T-helper 17 cell (primary cell): ENCODE measurements at regions not wholly inside any gene's neighbourhood (a gene's known extent, or its start where the extent isn't known, plus 50 kb on each side); places are given as distances from the start of the nearest gene placed in this dataset.

Experiments
- ATAC-seq: fragments of 150-1000 bp; cut with Tn5 transposase; 2 replicates; pipeline ENCODE4 v1.10.0; 2021; ENCODE audit warnings: mild to moderate bottlenecking, moderate library complexity
- DNase-seq, 3 donors: peaks; one replicate each; pipeline versions ENCODE4 v3.0.0 to v3.0.0-alpha.2; 2020 to 2021
- H3K9me3 ChIP-seq: one replicate; pipeline ENCODE4 v1.7.0; 2013; ENCODE audit warnings: low read length, mild to moderate bottlenecking; ENCODE audit not compliant: control insufficient read depth, poor library complexity, severe bottlenecking
- H3K27ac Mint-ChIP-seq: one replicate; pipeline ENCODE4 v1.8.0; 2022; ENCODE audit warnings: mild to moderate bottlenecking, moderate library complexity, mixed read lengths
- H3K27me3 Mint-ChIP-seq: one replicate; pipeline ENCODE4 v1.8.0; 2022; ENCODE audit warnings: mixed read lengths
- H3K36me3 Mint-ChIP-seq: one replicate; pipeline ENCODE4 v1.8.0; 2022; ENCODE audit warnings: low read depth, mixed read lengths
- H3K4me1 Mint-ChIP-seq: one replicate; pipeline ENCODE4 v1.8.0; 2022; ENCODE audit warnings: mild to moderate bottlenecking, mixed read lengths
- H3K4me3 Mint-ChIP-seq: one replicate; pipeline ENCODE4 v1.8.0; 2022; ENCODE audit warnings: mild to moderate bottlenecking, moderate library complexity, mixed read lengths

- Mint-ChIP-seq H3K4me1 (peaks cover 13% of the 10 kb centered on the region), H3K27ac (peak overlapping the region; percentile 21), H3K27me3 (peaks cover 30% of the 10 kb centered on the region), H3K36me3 (peaks cover 10% of the 10 kb centered on the region), H3K4me3 (no peak overlapping the region)
- no peak for DNase-seq
- peak; percentile 58 for ATAC-seq
- no peaks in the 10 kb centered on the region for H3K9me3 ChIP-seq
Measured at GRCh38 chr12:94743174-94743573, 92.8 kb upstream of the TMCC3 start.

DNA sequence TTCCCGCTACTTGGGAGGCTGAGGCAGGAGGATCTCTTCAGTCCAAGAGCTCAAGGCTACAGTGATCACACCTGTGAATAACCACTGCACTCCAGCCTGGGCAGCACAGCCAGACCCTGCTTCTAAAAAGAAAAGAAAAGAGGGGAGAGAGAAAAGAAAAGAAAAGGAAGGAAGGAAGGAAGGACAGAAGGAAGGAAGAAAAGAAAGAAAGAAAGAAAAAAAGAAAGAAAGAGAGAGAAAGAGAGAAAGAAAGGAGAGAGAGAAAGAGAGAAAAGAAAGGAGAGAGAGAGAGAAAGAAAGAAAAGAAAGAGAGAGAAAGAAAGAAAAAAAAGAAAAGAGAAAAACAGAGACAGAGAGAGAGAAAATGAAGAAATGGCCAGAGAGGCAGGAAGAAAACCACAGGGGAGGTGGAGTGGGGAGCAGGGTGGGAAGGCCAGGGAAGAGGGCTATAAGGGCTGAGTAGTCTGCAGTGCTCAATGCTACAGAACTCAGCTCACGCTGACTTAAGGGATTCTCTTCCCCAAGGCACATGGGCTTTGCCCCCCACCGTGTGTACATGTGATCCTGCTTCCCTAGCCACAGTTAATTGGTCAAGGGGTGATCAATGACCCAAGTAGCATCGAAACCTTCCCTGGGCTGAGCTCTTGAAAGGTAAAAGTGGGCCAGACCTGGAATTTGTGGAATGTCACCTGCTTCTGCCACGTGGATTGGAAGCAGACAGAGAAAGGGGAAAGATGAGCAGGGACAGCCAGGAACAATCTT, 90.4 kb upstream of the TMCC3 start:
- no peak for DNase-seq
- ATAC-seq = no peak
- no peaks in the 10 kb centered on the region for H3K9me3 ChIP-seq
- Mint-ChIP-seq H3K27ac (no peak overlapping the region), H3K4me3 (no peak overlapping the region), H3K27me3 (peaks cover 37% of the 10 kb centered on the region), H3K36me3 (peaks cover 10% of the 10 kb centered on the region), H3K4me1 (peaks cover 13% of the 10 kb centered on the region)

GRCh38 chr12:94736820-94737219, 86.5 kb upstream of the TMCC3 start:
- no peak overlapping the region for H3K27ac Mint-ChIP-seq
- peaks cover 53% of the 10 kb centered on the region for H3K27me3 Mint-ChIP-seq
- no peak for ATAC-seq
- no peak overlapping the region for H3K4me3 Mint-ChIP-seq
- H3K36me3 Mint-ChIP-seq = peaks cover 10% of the 10 kb centered on the region
- peaks cover 10% of the 10 kb centered on the region for H3K4me1 Mint-ChIP-seq
- H3K9me3 ChIP-seq = no peaks in the 10 kb centered on the region
- no peak for DNase-seq

DNA sequence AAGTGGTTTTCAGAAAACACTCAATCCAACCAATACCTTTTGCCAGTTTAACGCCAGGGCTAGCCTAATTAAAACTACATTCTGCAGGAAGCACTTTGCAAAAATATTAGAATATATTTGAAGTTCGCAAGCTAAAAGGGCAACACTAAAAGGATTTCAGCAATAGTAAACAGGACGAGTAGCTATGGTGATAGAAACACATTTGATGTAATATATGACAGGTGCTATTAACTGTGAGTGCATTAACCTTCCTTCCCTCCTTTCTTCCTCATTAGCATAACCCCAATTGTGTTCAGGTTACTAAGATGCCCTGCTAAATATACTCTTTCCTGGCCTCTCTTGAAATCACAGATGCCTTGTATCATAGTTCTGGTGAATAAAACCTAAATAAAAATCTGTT, 85.6 kb upstream of the TMCC3 start:
- ATAC-seq = no peak
- H3K4me3 Mint-ChIP-seq = no peak overlapping the region
- peaks cover 7% of the 10 kb centered on the region for H3K4me1 Mint-ChIP-seq

GRCh38 chr12:94733727-94734126, 83.4 kb upstream of the TMCC3 start:
- peaks cover 3% of the 10 kb centered on the region for H3K4me1 Mint-ChIP-seq
- H3K36me3 Mint-ChIP-seq = no peaks in the 10 kb centered on the region
- no peak overlapping the region for H3K4me3 Mint-ChIP-seq
- H3K9me3 ChIP-seq = no peaks in the 10 kb centered on the region
- H3K27ac Mint-ChIP-seq = no peak overlapping the region
- H3K27me3 Mint-ChIP-seq = peaks cover 30% of the 10 kb centered on the region
- no peak for DNase-seq
- ATAC-seq = no peak

More for the DNA sequence above, 85.6 kb upstream of the TMCC3 start:
- Mint-ChIP-seq H3K27ac (no peak overlapping the region), H3K36me3 (peaks cover 10% of the 10 kb centered on the region), H3K27me3 (peaks cover 47% of the 10 kb centered on the region)
- no peaks in the 10 kb centered on the region for H3K9me3 ChIP-seq
- DNase-seq = no peak

DNA sequence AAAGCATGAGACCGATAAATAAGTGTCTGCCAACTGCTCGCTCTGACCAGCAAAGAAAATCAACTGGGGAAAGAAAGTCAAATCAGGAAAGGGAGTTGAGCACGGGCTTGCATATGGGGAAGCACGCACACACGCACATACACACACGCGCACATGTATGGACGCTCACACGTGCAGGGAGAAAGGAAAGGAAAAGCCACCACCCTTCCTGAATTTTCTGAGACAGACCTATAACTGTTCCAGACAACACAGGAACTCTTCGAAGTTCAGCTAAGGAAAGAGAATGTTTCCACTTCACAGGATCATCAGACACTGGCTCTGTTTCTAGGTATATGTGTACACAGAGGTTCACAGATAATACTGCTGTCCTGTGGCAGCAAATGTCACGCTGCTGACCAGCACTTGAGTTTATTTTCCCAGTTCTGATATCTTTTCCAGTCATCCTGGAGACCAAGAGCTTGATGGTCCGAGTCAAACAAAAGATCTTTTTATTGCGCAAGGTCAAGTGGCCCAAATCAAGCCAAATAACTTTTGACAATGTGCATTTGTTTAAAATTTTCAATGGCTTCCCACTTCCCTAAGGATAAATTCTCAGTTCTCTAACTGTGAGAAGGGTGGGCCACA, 82.1 kb upstream of the TMCC3 start:
- peaks cover 3% of the 10 kb centered on the region for H3K4me1 Mint-ChIP-seq
- H3K4me3 Mint-ChIP-seq = no peak overlapping the region
- no peaks in the 10 kb centered on the region for H3K36me3 Mint-ChIP-seq
- no peak overlapping the region for H3K27ac Mint-ChIP-seq
- no peak for DNase-seq
- H3K27me3 Mint-ChIP-seq = peaks cover 32% of the 10 kb centered on the region
- H3K9me3 ChIP-seq = no peaks in the 10 kb centered on the region
- no peak for ATAC-seq

- H3K27me3 Mint-ChIP-seq = peaks cover 33% of the 10 kb centered on the region
- no peak overlapping the region for H3K27ac Mint-ChIP-seq
- H3K9me3 ChIP-seq = no peaks in the 10 kb centered on the region
- no peaks in the 10 kb centered on the region for H3K36me3 Mint-ChIP-seq
- ATAC-seq (no peak), DNase-seq (no peak)
- no peak overlapping the region for H3K4me3 Mint-ChIP-seq
- H3K4me1 Mint-ChIP-seq = peaks cover 3% of the 10 kb centered on the region
Measured at GRCh38 chr12:94731733-94732360, 81.5 kb upstream of the TMCC3 start.

DNA sequence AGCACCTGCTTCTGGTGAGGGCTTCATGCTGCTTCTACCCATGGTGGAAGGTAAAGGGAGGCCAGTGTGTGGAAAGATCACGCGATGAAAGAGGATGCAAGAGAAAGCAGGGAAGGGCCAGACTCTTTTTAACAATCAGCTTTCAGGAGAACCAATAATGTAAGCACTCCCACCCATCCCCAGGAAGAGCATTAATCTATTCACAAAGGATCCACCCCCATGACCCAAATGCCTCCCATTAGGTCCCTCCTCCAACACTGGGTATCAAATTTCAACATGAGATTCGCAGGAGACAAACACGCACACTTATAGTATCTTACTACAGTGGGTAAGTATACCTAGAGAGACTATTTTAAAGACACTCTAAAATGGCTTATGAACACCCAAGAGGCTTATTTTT, 80.5 kb upstream of the TMCC3 start:
- no peak for ATAC-seq
- H3K27ac Mint-ChIP-seq = no peak overlapping the region
- H3K4me1 Mint-ChIP-seq = peaks cover 3% of the 10 kb centered on the region
- H3K27me3 Mint-ChIP-seq = peaks cover 27% of the 10 kb centered on the region
- H3K4me3 Mint-ChIP-seq = no peak overlapping the region
- no peaks in the 10 kb centered on the region for H3K36me3 Mint-ChIP-seq
- H3K9me3 ChIP-seq = no peaks in the 10 kb centered on the region
- DNase-seq = no peak

- peaks cover 13% of the 10 kb centered on the region for H3K27me3 Mint-ChIP-seq
Measured at GRCh38 chr12:94726236-94726835, 76.0 kb upstream of the TMCC3 start.

GRCh38 chr12:94725375-94726168, 75.2 kb upstream of the TMCC3 start:
- Mint-ChIP-seq H3K27ac (no peak overlapping the region), H3K27me3 (peaks cover 13% of the 10 kb centered on the region)
- no peak for DNase-seq

More at GRCh38 chr12:94726236-94726835, 76.0 kb upstream of the TMCC3 start:
- no peak overlapping the region for H3K27ac Mint-ChIP-seq
- no peak for ATAC-seq
- no peak for DNase-seq
- peaks cover 5% of the 10 kb centered on the region for H3K4me1 Mint-ChIP-seq
- H3K9me3 ChIP-seq = no peaks in the 10 kb centered on the region
- no peaks in the 10 kb centered on the region for H3K36me3 Mint-ChIP-seq
- H3K4me3 Mint-ChIP-seq = no peak overlapping the region

DNA sequence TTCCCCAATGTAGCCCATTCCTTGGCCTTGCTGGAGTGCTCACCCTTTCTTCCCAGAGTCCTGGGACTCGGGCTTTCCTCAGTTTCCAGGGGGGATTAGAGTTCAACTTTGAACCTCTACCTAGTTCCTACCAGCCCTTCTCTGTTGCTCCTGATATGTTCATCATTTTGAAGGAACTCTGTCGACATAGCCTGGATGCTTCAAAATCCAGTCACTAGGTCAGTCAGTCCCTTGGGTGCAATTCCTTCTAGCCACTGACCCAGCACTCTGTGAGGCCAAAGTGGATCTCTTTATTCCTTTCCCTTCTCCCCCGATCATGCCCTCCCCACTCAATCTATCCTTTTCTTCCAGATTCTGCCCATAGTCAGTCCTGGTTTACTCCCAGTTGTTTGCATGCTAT, 72.3 kb upstream of the TMCC3 start:
- ATAC-seq (no peak), DNase-seq (no peak)
- Mint-ChIP-seq H3K27ac (no peak overlapping the region), H3K4me3 (no peak overlapping the region), H3K4me1 (peaks cover 5% of the 10 kb centered on the region), H3K36me3 (peaks cover 2% of the 10 kb centered on the region), H3K27me3 (peaks cover 19% of the 10 kb centered on the region)
- no peaks in the 10 kb centered on the region for H3K9me3 ChIP-seq

More at GRCh38 chr12:94725375-94726168, 75.2 kb upstream of the TMCC3 start:
- Mint-ChIP-seq H3K4me1 (peaks cover 5% of the 10 kb centered on the region), H3K36me3 (no peaks in the 10 kb centered on the region), H3K4me3 (no peak overlapping the region)
- H3K9me3 ChIP-seq = no peaks in the 10 kb centered on the region
- ATAC-seq = no peak

- H3K9me3 ChIP-seq = no peaks in the 10 kb centered on the region
- Mint-ChIP-seq H3K4me1 (peaks cover 5% of the 10 kb centered on the region), H3K27ac (no peak overlapping the region), H3K27me3 (peaks cover 20% of the 10 kb centered on the region), H3K4me3 (no peak overlapping the region), H3K36me3 (peaks cover 2% of the 10 kb centered on the region)
- DNase-seq = no peak
- ATAC-seq = peak; percentile 50
Measured at GRCh38 chr12:94721173-94721572, 70.8 kb upstream of the TMCC3 start.

DNA sequence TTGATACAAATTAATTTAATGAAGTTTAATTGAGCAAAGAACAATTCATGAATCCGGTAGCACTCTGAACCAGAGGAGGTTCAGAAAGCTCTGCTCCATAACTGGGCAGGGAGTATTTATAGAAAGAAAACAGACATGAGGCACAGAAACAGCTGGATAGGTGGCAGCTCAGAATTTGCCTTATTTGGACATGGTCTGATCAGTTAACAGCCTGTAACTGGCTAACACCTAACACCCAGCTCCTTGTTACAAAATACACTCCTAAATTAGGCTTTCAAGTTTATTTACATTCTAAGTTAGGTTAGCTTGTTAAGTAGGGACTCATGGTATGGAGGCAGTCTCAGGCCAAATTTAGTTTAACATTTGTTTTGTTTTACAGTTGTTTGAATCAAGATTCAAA, 67.8 kb upstream of the TMCC3 start:
- H3K27me3 Mint-ChIP-seq = peaks cover 39% of the 10 kb centered on the region
- no peak overlapping the region for H3K27ac Mint-ChIP-seq
- ATAC-seq = no peak
- H3K4me3 Mint-ChIP-seq = no peak overlapping the region
- peaks cover 3% of the 10 kb centered on the region for H3K4me1 Mint-ChIP-seq
- peaks cover 2% of the 10 kb centered on the region for H3K36me3 Mint-ChIP-seq
- DNase-seq = no peak
- no peaks in the 10 kb centered on the region for H3K9me3 ChIP-seq
